T-helper 1 cell treated with Interleukin-12 subunit alpha and Interleukin-12 subunit beta and Interleukin-4 antibody, amounts not matched to agents 30 ng/mL and 1 ng/mL, for 36 hours (primary cell): ENCODE measurements at regions not wholly inside any gene's neighbourhood (a gene's known extent, or its start where the extent isn't known, plus 50 kb on each side); places are given as distances from the start of the nearest gene placed in this dataset.

Experiments
- intact Hi-C: fragments of 100-400 bp; cut with micrococcal nuclease; formaldehyde crosslinking; loops from one replicate; pipeline ENCODE4 v1.15.1; 2024

- intact Hi-C loops = no loop called here
Observed at GRCh38 chr5:162323466-162323865, 255.9 kb downstream of the GABRG2 start.

GRCh38 chr5:162324328-162324727 is 256.8 kb downstream of the GABRG2 start:
- intact Hi-C loops = no loop called here

- intact Hi-C loops = no loop called here
Observed at GRCh38 chr5:162325143-162325727, 257.7 kb downstream of the GABRG2 start.

GRCh38 chr5:162334944-162335343 is 267.4 kb downstream of the GABRG2 start:
- intact Hi-C loops = no loop called here

GRCh38 chr5:162360373-162360931 is 292.9 kb downstream of the GABRG2 start:
- intact Hi-C loops = no loop called here

- intact Hi-C loops = no loop called here
Observed at GRCh38 chr5:162372256-162372655, 304.7 kb downstream of the GABRG2 start.

- intact Hi-C loops = no loop called here
Observed at GRCh38 chr5:162377895-162378294, 310.3 kb downstream of the GABRG2 start.

GRCh38 chr5:162382839-162383238 is 315.3 kb downstream of the GABRG2 start:
- intact Hi-C loops = no loop called here

- intact Hi-C loops = no loop called here
Observed at GRCh38 chr5:162384225-162384624, 316.7 kb downstream of the GABRG2 start.

GRCh38 chr5:162391833-162392232 is 324.3 kb downstream of the GABRG2 start:
- intact Hi-C loops = no loop called here

- intact Hi-C loops = no loop called here
Observed at GRCh38 chr5:162392336-162392735, 324.8 kb downstream of the GABRG2 start.

GRCh38 chr5:162393534-162393933 is 326.0 kb downstream of the GABRG2 start:
- intact Hi-C loops = no loop called here

GRCh38 chr5:162407614-162408013 is 340.0 kb downstream of the GABRG2 start:
- intact Hi-C loops = no loop called here

- intact Hi-C loops = no loop called here
Observed at GRCh38 chr5:162410365-162410764, 342.8 kb downstream of the GABRG2 start.

GRCh38 chr5:162429142-162429541 is 361.6 kb downstream of the GABRG2 start:
- intact Hi-C loops = no loop called here

- intact Hi-C loops = no loop called here
Observed at GRCh38 chr5:162434281-162434680, 366.7 kb downstream of the GABRG2 start.

- intact Hi-C loops = no loop called here
Observed at GRCh38 chr5:162436055-162436454, 368.5 kb downstream of the GABRG2 start.

GRCh38 chr5:162444129-162444762 is 376.7 kb downstream of the GABRG2 start:
- intact Hi-C loops = no loop called here

GRCh38 chr5:162456086-162456485 is 388.5 kb downstream of the GABRG2 start:
- intact Hi-C loops = no loop called here

GRCh38 chr5:162466011-162466410 is 398.4 kb downstream of the GABRG2 start:
- intact Hi-C loops = no loop called here

GRCh38 chr5:162473041-162473714 is 405.6 kb downstream of the GABRG2 start:
- intact Hi-C loops = no loop called here

GRCh38 chr5:162474239-162474638 is 406.7 kb downstream of the GABRG2 start:
- intact Hi-C loops = no loop called here
